HepG2 (cell line): ENCODE measurements at regions not wholly inside any gene's neighbourhood (a gene's known extent, or its start where the extent isn't known, plus 50 kb on each side); places are given as distances from the start of the nearest gene placed in this dataset.

Experiments
- BCL3 ChIP-seq: sonication (generic); formaldehyde crosslinking; IDR thresholded peaks from 2 replicates; pipeline ENCODE4 v1.5.1; 2020; ENCODE audit warnings: mild to moderate bottlenecking, missing genetic modification reagents, moderate library complexity
- FOXP1 ChIP-seq, 2 experiments: fragments of 450-650 bp in 1 of 2; IDR thresholded peaks; 2 replicates each; pipeline ENCODE4 v1.6.1; 2017 to 2018; ENCODE audit warnings: antibody characterized with exemption in 1 of 2
- GABPB1 ChIP-seq: IDR thresholded peaks from 2 replicates; pipeline ENCODE4 v1.6.1; 2016; ENCODE audit warnings: mild to moderate bottlenecking, missing genetic modification reagents, moderate library complexity, missing compliant biosample characterization
- HDAC2 ChIP-seq: sonication (generic); formaldehyde crosslinking; IDR thresholded peaks from 2 replicates; pipeline ENCODE4 v1.4.0; 2020; ENCODE audit warnings: missing genetic modification reagents
- HHEX ChIP-seq: IDR thresholded peaks from 2 replicates; pipeline ENCODE4 v1.6.1; 2016; ENCODE audit warnings: control low read depth
- IRF2 ChIP-seq: IDR thresholded peaks from 2 replicates; pipeline ENCODE4 v1.6.1; 2018; ENCODE audit warnings: missing genetic modification reagents, missing compliant biosample characterization
- KLF6 ChIP-seq: IDR thresholded peaks from 2 replicates; pipeline ENCODE4 v1.8.0; 2016; ENCODE audit warnings: missing biosample characterization, missing genetic modification reagents
- KMT2A ChIP-seq: sonication (generic); formaldehyde crosslinking; IDR thresholded peaks from 2 replicates; pipeline ENCODE4 v1.4.0; 2020; ENCODE audit warnings: missing genetic modification reagents
- MIER2 ChIP-seq: IDR thresholded peaks from 2 replicates; pipeline ENCODE4 v1.6.1; 2016; ENCODE audit warnings: missing biosample characterization, missing genetic modification reagents
- NKX3-1 ChIP-seq: sonication (generic); formaldehyde crosslinking; IDR thresholded peaks from 2 replicates; pipeline ENCODE4 v1.5.0; 2020; ENCODE audit warnings: missing genetic modification reagents
- NONO ChIP-seq, 2 experiments: fragments of 450-650 bp in 1 of 2; sonication (generic) in 1 of 2; formaldehyde crosslinking in 1 of 2; IDR thresholded peaks in 1 of 2; conservative IDR thresholded peaks in 1 of 2; 2 replicates each; pipeline versions ENCODE4 v1.6.1 to v1.8.0; 2017 to 2022; ENCODE audit warnings: mild to moderate bottlenecking in 1 of 2, missing genetic modification reagents in 1 of 2, moderate library complexity in 1 of 2
- PHF21A ChIP-seq: sonication (generic); formaldehyde crosslinking; IDR thresholded peaks from 2 replicates; pipeline ENCODE4 v1.5.0; 2020; ENCODE audit warnings: mild to moderate bottlenecking, missing genetic modification reagents
- RARA ChIP-seq: IDR thresholded peaks from 2 replicates; pipeline ENCODE4 v1.6.1; 2016; ENCODE audit warnings: missing genetic modification reagents, missing compliant biosample characterization
- RORA ChIP-seq: sonication (generic); formaldehyde crosslinking; IDR thresholded peaks from 2 replicates; pipeline ENCODE4 v1.5.0; 2020; ENCODE audit warnings: mild to moderate bottlenecking, missing genetic modification reagents, moderate library complexity
- SIX4 ChIP-seq: sonication (generic); formaldehyde crosslinking; IDR thresholded peaks from 2 replicates; pipeline ENCODE4 v1.4.0; 2020; ENCODE audit warnings: missing genetic modification reagents
- U2AF2 ChIP-seq: fragments of 200-400 bp; formaldehyde crosslinking; IDR thresholded peaks from 2 replicates; pipeline ENCODE4 v1.6.1; 2017; ENCODE audit warnings: low read depth, mild to moderate bottlenecking, low read length
- ZMYM4 ChIP-seq: sonication (generic); formaldehyde crosslinking; IDR thresholded peaks from 2 replicates; pipeline ENCODE4 v1.8.1; 2023; ENCODE audit warnings: mild to moderate bottlenecking, missing genetic modification reagents
- ZNF124 ChIP-seq: sonication (generic); formaldehyde crosslinking; IDR thresholded peaks from 2 replicates; pipeline ENCODE4 v1.4.0; 2020; ENCODE audit warnings: missing genetic modification reagents
- ZNF562 ChIP-seq: sonication (generic); formaldehyde crosslinking; IDR thresholded peaks from 2 replicates; pipeline ENCODE4 v1.8.0; 2022; ENCODE audit warnings: missing genetic modification reagents, borderline replicate concordance
- ZNF605 ChIP-seq: sonication (generic); formaldehyde crosslinking; IDR thresholded peaks from 2 replicates; pipeline ENCODE4 v1.8.0; 2022; ENCODE audit warnings: mild to moderate bottlenecking, missing genetic modification reagents
- ZNF629 ChIP-seq: sonication (generic); formaldehyde crosslinking; conservative IDR thresholded peaks from 2 replicates; pipeline ENCODE4 v1.5.0; 2020; ENCODE audit warnings: missing genetic modification reagents
- ZNF747 ChIP-seq: sonication (generic); formaldehyde crosslinking; IDR thresholded peaks from 2 replicates; pipeline ENCODE4 v1.8.1; 2023; ENCODE audit warnings: missing genetic modification reagents, mild to moderate bottlenecking, borderline replicate concordance
- TF ChIP-seq, protein P1 (sequence below): IDR thresholded peaks from 2 replicates; pipeline ENCODE4 v1.6.1; 2016; ENCODE audit warnings: low read depth, missing genetic modification reagents, missing compliant biosample characterization
- TF ChIP-seq, protein P2 (sequence below): sonication (generic); formaldehyde crosslinking; IDR thresholded peaks from 2 replicates; pipeline ENCODE4 v1.4.0; 2020; ENCODE audit warnings: missing genetic modification reagents, borderline replicate concordance

DNA sequence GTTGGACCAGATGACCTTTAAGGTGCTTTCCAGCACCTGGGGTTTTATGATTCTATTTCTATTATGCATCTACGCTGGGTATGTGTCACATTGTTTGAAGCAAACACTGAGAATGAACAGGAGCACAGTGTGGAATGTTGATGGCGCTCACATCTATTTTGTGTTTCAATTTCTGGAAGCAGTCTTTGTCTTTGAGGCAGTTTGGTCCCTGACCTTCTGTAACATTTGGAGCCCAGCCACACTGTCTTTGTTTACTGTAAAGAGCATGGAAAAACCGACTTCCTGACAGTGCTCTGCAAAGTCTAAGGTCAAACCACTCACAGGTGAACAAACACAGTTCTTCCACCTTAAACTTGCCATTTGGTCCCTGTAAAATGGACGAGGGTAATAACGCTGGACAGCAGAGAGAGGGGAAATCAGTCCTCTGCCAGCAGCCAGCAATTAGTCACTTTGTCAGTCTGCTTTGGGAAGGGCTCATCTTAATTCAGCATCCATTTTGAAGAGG is 155.5 kb downstream of the PRL start (continued):
- TF ChIP-seq, protein P1, sequence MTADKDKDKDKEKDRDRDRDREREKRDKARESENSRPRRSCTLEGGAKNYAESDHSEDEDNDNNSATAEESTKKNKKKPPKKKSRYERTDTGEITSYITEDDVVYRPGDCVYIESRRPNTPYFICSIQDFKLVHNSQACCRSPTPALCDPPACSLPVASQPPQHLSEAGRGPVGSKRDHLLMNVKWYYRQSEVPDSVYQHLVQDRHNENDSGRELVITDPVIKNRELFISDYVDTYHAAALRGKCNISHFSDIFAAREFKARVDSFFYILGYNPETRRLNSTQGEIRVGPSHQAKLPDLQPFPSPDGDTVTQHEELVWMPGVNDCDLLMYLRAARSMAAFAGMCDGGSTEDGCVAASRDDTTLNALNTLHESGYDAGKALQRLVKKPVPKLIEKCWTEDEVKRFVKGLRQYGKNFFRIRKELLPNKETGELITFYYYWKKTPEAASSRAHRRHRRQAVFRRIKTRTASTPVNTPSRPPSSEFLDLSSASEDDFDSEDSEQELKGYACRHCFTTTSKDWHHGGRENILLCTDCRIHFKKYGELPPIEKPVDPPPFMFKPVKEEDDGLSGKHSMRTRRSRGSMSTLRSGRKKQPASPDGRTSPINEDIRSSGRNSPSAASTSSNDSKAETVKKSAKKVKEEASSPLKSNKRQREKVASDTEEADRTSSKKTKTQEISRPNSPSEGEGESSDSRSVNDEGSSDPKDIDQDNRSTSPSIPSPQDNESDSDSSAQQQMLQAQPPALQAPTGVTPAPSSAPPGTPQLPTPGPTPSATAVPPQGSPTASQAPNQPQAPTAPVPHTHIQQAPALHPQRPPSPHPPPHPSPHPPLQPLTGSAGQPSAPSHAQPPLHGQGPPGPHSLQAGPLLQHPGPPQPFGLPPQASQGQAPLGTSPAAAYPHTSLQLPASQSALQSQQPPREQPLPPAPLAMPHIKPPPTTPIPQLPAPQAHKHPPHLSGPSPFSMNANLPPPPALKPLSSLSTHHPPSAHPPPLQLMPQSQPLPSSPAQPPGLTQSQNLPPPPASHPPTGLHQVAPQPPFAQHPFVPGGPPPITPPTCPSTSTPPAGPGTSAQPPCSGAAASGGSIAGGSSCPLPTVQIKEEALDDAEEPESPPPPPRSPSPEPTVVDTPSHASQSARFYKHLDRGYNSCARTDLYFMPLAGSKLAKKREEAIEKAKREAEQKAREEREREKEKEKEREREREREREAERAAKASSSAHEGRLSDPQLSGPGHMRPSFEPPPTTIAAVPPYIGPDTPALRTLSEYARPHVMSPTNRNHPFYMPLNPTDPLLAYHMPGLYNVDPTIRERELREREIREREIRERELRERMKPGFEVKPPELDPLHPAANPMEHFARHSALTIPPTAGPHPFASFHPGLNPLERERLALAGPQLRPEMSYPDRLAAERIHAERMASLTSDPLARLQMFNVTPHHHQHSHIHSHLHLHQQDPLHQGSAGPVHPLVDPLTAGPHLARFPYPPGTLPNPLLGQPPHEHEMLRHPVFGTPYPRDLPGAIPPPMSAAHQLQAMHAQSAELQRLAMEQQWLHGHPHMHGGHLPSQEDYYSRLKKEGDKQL (CRISPR knock-in tag), result peak; percentile 59; the same call in 1 of the 2 replicates
- TF ChIP-seq FOXP1 (IDR thresholded peaks at IDR 0.05) (no peak), FOXP1 (CRISPR knock-in tag; IDR thresholded peaks at IDR 0.05) (peak; percentile 68), NONO (IDR thresholded peaks at IDR 0.05) (no peak), NONO (CRISPR knock-in tag; conservative IDR thresholded peaks at IDR 0.05) (no peak), PHF21A (CRISPR knock-in tag) (peak; percentile 49; the same call in 1 of the 2 replicates), ZNF124 (CRISPR knock-in tag) (peak; percentile 66; the same call in 1 of the 2 replicates), NKX3-1 (CRISPR knock-in tag) (no peak), BCL3 (no peak), GABPB1 (CRISPR knock-in tag) (peak; percentile 21; the same call in 1 of the 2 replicates), MIER2 (CRISPR knock-in tag) (peak; percentile 73; the same call in 1 of the 2 replicates), ZNF605 (CRISPR knock-in tag) (no peak), ZNF629 (CRISPR knock-in tag) (no peak), ZNF747 (CRISPR knock-in tag) (no peak; the same call in 1 of the 2 replicates), HHEX (CRISPR knock-in tag) (peak; percentile 68), RORA (no peak), KLF6 (CRISPR knock-in tag) (no peak), IRF2 (CRISPR knock-in tag) (peak; percentile 62; the same call in 1 of the 2 replicates), KMT2A (CRISPR knock-in tag) (no peak), ZMYM4 (CRISPR knock-in tag) (peak; percentile 73), HDAC2 (peak; percentile 58), ZNF562 (CRISPR knock-in tag) (no peak), SIX4 (CRISPR knock-in tag) (0 out of 2 replicates have a peak, but pooled peaks have one; percentile 18), U2AF2 (no peak), RARA (CRISPR knock-in tag) (peak; percentile 80)
- TF ChIP-seq, protein P2, sequence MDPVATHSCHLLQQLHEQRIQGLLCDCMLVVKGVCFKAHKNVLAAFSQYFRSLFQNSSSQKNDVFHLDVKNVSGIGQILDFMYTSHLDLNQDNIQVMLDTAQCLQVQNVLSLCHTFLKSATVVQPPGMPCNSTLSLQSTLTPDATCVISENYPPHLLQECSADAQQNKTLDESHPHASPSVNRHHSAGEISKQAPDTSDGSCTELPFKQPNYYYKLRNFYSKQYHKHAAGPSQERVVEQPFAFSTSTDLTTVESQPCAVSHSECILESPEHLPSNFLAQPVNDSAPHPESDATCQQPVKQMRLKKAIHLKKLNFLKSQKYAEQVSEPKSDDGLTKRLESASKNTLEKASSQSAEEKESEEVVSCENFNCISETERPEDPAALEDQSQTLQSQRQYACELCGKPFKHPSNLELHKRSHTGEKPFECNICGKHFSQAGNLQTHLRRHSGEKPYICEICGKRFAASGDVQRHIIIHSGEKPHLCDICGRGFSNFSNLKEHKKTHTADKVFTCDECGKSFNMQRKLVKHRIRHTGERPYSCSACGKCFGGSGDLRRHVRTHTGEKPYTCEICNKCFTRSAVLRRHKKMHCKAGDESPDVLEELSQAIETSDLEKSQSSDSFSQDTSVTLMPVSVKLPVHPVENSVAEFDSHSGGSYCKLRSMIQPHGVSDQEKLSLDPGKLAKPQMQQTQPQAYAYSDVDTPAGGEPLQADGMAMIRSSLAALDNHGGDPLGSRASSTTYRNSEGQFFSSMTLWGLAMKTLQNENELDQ, result no peak
